DND-41 (cell line): ENCODE measurements at regions not wholly inside any gene's neighbourhood (a gene's known extent, or its start where the extent isn't known, plus 50 kb on each side); places are given as distances from the start of the nearest gene placed in this dataset.

Experiments
- ATAC-seq: fragments of 200-7000 bp; cut with Tn5 transposase; 3 replicates; pipeline ENCODE4 v1.9.1; 2021; ENCODE audit warnings: low read depth; ENCODE audit not compliant: insufficient read depth
- DNase-seq: peaks from one replicate; pipeline ENCODE4 v3.0.0-alpha.2; 2020
- H2AFZ ChIP-seq: 2 replicates; pipeline ENCODE4 v1.6.0; 2012; ENCODE audit warnings: low read depth, low read length
- H3K27ac ChIP-seq: 2 replicates; pipeline ENCODE4 v1.5.1; 2012; ENCODE audit warnings: low read length, inconsistent platforms
- H3K27me3 ChIP-seq: fragments of 200-600 bp; sonication (generic); 2 replicates; pipeline ENCODE4 v1.6.0; 2012; ENCODE audit warnings: low read length, mild to moderate bottlenecking, inconsistent platforms; ENCODE audit not compliant: insufficient read depth, poor library complexity
- H3K36me3 ChIP-seq: 2 replicates; pipeline ENCODE4 v1.5.1; 2012; ENCODE audit warnings: low read length, inconsistent platforms; ENCODE audit not compliant: insufficient read depth
- H3K4me1 ChIP-seq: 2 replicates; pipeline ENCODE4 v1.5.1; 2012; ENCODE audit warnings: mild to moderate bottlenecking, low read length; ENCODE audit not compliant: insufficient read depth
- H3K4me2 ChIP-seq: 2 replicates; pipeline ENCODE4 v1.6.0; 2012; ENCODE audit warnings: mild to moderate bottlenecking, moderate library complexity, low read length, inconsistent platforms; ENCODE audit not compliant: insufficient read depth
- H3K4me3 ChIP-seq, 2 experiments: fragments of 200-600 bp in 1 of 2; shearing (Covaris generic) in 1 of 2; 2 replicates each; pipeline ENCODE4 v1.5.1; 2012 to 2016; ENCODE audit warnings: inconsistent platforms in 2 of 2, low read length in 2 of 2, mild to moderate bottlenecking in 2 of 2, low read depth in 1 of 2, moderate library complexity in 1 of 2
- H3K79me2 ChIP-seq: 2 replicates; pipeline ENCODE4 v1.6.0; 2012; ENCODE audit warnings: low read length, inconsistent platforms; ENCODE audit not compliant: insufficient read depth
- H3K9ac ChIP-seq: 2 replicates; pipeline ENCODE4 v1.6.0; 2012; ENCODE audit warnings: low read depth, mild to moderate bottlenecking, inconsistent platforms, low read length, moderate library complexity
- H3K9me3 ChIP-seq: 2 replicates; pipeline ENCODE4 v1.5.1; 2012; ENCODE audit warnings: low read length, moderate library complexity, mild to moderate bottlenecking, inconsistent platforms; ENCODE audit not compliant: insufficient read depth, severe bottlenecking
- H4K20me1 ChIP-seq: 2 replicates; pipeline ENCODE4 v1.6.0; 2012; ENCODE audit warnings: low read length; ENCODE audit not compliant: insufficient read depth
- CTCF ChIP-seq: IDR thresholded peaks from 2 replicates; pipeline ENCODE4 v1.5.1; 2012; ENCODE audit warnings: borderline replicate concordance, low read length, moderate library complexity, mild to moderate bottlenecking; ENCODE audit not compliant: poor library complexity, severe bottlenecking; ENCODE audit errors: extremely low read depth
- EZH2 ChIP-seq: IDR thresholded peaks from 3 replicates; pipeline ENCODE4 v1.6.1; 2012; ENCODE audit warnings: borderline replicate concordance, low read depth, mild to moderate bottlenecking, moderate library complexity, low read length, inconsistent platforms; ENCODE audit not compliant: severe bottlenecking

DNA sequence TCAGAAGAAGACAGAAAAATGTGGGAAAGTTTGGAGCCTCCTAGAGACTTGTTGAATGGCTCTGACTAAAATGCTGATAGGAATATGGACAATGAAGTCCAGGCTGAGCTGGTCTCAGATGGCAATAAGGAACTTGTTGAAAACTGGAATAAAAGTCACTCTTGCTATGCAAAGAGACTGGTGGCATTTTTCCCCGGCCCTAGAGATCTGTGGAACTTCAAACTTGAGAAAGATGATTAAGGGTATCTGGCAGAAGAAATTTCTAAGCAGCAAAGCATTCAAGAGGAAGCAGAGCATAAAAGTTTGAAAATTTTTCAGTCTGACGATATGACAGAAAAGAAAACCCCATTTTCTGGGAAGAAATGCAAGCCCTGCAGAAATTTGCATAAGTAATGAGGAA, 159.3 kb downstream of the MREG start:
- Histone ChIP-seq H4K20me1 (no peaks in the 10 kb centered on the region), H3K9ac (no peak overlapping the region), H3K79me2 (no peaks in the 10 kb centered on the region), H3K9me3 (peaks cover 3% of the 10 kb centered on the region), H2AFZ (no peak overlapping the region), H3K4me1 (no peaks in the 10 kb centered on the region), H3K27ac (no peak overlapping the region), H3K4me2 (no peak overlapping the region), H3K36me3 (no peaks in the 10 kb centered on the region), H3K27me3 (no peaks in the 10 kb centered on the region), H3K4me3 (no peak overlapping the region)
- no peak for DNase-seq
- TF ChIP-seq CTCF, result no peak
- no peak for TF ChIP-seq EZH2
- ATAC-seq, result no peak

DNA sequence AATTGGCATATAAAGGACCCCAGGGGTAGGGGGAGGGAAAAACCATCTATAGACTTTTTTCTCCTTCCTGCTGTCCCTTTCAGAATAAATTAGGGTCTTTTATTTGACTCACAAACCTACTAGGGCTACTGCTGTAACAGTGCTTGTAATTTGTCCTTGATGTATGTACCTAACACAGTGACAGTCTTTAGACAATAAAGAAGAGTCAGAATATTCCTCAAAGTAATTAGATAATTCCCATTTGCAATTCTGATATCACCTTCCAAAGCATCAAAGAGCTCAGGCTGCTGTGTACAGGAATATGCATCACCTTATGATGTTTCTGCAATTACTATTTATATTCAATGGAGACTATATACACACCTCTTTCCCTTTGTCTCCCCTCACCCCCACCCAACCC, 161.7 kb downstream of the MREG start:
- no peak overlapping the region for H3K9ac ChIP-seq
- no peak for ATAC-seq

DNA sequence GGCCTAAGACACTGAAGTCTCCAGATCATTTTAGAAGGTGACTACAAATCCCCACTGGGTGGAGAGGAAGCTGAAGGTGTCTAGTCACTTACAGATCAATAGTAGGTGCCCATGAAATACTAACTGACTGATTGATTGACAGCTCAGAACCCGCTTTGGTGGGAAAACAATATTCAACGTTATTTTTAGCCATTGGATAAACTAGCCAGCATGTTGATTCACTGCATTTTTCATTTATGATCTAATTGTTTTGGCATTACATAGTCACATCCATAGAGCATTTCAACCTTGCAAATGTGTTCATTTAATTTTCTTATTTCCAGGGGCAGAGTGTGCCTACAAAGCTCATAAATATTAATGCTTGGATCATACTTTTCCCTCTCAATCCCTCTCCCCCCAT, 162.3 kb downstream of the MREG start:
- Histone ChIP-seq H3K9ac (no peak overlapping the region), H3K27me3 (no peaks in the 10 kb centered on the region), H3K4me2 (no peak overlapping the region), H3K9me3 (peaks cover 3% of the 10 kb centered on the region), H2AFZ (no peak overlapping the region), H3K4me3 (no peak overlapping the region), H3K27ac (no peak overlapping the region), H3K4me1 (no peaks in the 10 kb centered on the region), H4K20me1 (no peaks in the 10 kb centered on the region), H3K79me2 (no peaks in the 10 kb centered on the region), H3K36me3 (no peaks in the 10 kb centered on the region)
- TF ChIP-seq EZH2 (no peak), CTCF (no peak)
- DNase-seq, result no peak
- ATAC-seq, result no peak

More for the DNA sequence above, 161.7 kb downstream of the MREG start:
- Histone ChIP-seq H3K4me2 (no peak overlapping the region), H3K27me3 (no peaks in the 10 kb centered on the region), H3K4me3 (no peak overlapping the region), H3K9me3 (peaks cover 3% of the 10 kb centered on the region), H3K4me1 (no peaks in the 10 kb centered on the region), H3K36me3 (no peaks in the 10 kb centered on the region), H4K20me1 (no peaks in the 10 kb centered on the region), H2AFZ (no peak overlapping the region), H3K27ac (no peak overlapping the region), H3K79me2 (no peaks in the 10 kb centered on the region)
- no peak for DNase-seq
- no peak for TF ChIP-seq CTCF
- no peak for TF ChIP-seq EZH2

GRCh38 chr2:215850380-215850779, 163.0 kb downstream of the MREG start:
- Histone ChIP-seq H3K4me1 (no peaks in the 10 kb centered on the region), H3K4me2 (no peak overlapping the region), H3K79me2 (no peaks in the 10 kb centered on the region), H3K27ac (no peak overlapping the region), H3K9ac (no peak overlapping the region), H3K9me3 (peaks cover 3% of the 10 kb centered on the region), H3K27me3 (no peaks in the 10 kb centered on the region), H3K4me3 (no peak overlapping the region), H2AFZ (no peak overlapping the region), H3K36me3 (no peaks in the 10 kb centered on the region), H4K20me1 (no peaks in the 10 kb centered on the region)
- TF ChIP-seq CTCF, result no peak
- TF ChIP-seq EZH2, result no peak
- ATAC-seq, result no peak
- no peak for DNase-seq
